Germinal center (tissue), 1 donor: ENCODE measurements at regions not wholly inside any gene's neighbourhood (a gene's known extent, or its start where the extent isn't known, plus 50 kb on each side); places are given as distances from the start of the nearest gene placed in this dataset.

Source experiments
- DNase-seq: peaks from one replicate; pipeline ENCODE4 v3.0.0; 2012; ENCODE audit warnings: mixed read lengths, low spot score

DNA sequence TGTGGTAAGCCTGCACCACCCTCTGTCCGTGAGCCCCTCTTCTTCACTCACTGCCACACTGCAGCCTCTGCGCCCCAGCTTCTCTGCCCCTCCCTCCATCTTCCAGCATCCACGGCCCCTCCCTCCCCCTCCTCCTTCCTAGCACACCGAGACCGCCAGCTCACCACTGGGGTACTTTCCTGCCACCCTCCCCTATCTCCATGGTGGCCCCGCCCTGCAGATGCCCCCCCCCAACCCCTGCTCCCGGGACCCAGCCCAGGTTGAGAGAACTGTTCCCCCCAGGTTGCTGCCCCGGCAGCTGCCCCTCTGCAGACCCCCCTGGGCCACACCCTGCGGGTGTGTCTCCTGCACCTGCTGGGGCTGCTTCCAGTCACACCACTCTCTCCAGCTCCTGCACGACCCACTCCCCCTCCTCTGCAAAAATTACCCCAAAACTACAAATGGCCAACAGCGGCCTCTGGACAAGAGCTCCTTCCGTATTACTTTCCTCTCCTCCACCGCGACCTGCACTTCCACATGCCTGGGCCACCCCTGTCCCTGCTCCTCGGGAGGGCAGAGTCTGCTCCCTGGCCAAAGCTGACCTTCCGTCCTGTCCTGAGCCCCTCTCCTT, 209.2 kb upstream of the PPP2R2D start:
- DNase-seq = no peak

DNA sequence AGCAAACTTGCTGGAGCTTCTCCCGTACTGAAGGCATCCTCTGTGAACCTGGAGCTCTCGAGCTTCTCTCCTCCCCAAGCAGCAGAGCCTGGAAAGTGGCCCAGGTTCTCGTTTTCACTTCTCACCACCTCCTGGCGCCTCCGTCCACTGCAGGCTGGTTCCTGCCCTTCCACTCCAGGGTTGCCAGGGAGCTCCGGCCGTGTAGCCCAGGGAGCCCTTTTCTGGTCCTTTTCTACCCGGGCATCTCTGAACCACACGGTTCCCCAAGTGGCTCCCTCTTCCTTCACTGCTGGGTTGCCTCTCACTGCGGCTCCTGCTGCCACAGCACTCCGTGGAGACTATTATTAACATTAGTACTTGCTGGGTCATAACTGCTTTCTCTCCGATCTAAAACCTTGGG, 208.6 kb upstream of the PPP2R2D start:
- no peak for DNase-seq

DNA sequence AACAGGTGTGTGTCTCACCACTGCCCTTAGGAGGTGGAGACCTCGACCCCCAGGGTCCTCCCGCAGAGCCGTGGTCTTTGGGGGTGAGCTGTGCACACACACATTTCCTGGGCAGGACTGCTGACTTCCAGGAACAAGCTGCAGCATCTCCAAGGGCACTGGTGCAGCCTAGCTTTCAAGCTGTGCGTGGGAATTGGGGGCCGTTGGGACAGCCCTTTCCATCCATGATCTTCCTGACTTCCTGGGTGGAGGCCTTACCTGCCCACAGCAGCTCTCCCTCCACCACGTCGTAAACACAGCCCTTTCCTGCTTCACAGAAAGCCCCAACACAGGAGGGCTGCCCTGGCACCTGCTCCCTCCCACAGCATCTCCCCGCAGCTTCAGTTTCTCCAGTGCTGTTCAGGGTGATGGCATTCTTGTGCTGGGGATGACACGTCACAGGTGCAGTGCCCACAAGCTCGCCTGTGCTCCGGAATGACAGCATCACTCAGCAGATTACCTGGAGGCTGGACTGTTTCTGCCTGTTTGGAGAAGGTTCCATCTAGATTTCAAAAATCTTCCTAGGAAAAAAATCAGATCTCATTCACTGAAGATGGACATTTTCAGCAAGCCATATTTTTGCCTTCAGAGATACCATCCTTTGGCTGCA, 208.0 kb upstream of the PPP2R2D start:
- no peak for DNase-seq

- no peak for DNase-seq
Observed at GRCh38 chr10:131693766-131694165, 207.0 kb upstream of the PPP2R2D start.

GRCh38 chr10:131694168-131694780, 206.5 kb upstream of the PPP2R2D start:
- DNase-seq = no peak

GRCh38 chr10:131694781-131695495, 205.9 kb upstream of the PPP2R2D start:
- DNase-seq = no peak

GRCh38 chr10:131695496-131696165, 205.2 kb upstream of the PPP2R2D start:
- DNase-seq = no peak

GRCh38 chr10:131697476-131698128, 203.2 kb upstream of the PPP2R2D start:
- DNase-seq = no peak

DNA sequence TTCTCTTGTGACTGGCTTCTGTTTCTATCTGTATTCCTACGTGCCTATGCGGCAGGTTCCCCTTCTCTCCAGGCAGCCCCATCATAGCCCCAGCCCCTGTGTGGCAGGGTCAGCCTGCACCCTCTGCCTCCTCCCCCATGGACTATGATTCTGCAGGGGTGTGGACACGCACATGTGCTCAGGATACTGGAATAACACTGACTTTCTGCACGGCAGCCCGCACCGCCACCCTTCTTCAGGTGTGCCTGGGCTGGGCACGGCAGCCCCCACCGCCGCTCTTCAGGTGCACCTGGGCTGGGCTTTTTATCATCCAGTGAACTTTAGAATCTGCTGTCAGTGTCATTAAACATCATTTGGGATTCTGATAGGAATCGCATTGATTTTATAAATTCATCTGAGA, 202.6 kb upstream of the PPP2R2D start:
- DNase-seq = no peak

- no peak for DNase-seq
Observed at GRCh38 chr10:131698986-131699385, 201.8 kb upstream of the PPP2R2D start.

DNA sequence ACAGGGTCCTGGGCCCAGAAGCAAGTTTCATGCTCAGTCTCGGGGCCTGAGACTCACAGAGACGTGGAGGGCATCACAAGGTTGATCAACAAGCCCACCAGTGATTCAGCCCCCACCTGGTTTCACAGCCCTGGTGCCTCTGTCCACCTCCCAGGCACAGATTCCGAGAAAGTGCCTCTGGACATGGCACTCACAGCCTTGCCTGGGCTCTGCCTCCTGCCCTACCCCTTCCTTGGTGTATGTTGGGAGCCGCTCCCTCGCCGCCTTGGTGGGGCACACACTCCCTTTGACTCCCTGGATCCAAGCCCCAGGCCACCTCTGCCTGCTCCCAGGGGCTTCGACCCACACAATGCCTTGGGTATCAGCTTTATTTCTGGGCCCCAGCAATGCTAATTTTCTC, 200.8 kb upstream of the PPP2R2D start:
- no peak for DNase-seq

DNA sequence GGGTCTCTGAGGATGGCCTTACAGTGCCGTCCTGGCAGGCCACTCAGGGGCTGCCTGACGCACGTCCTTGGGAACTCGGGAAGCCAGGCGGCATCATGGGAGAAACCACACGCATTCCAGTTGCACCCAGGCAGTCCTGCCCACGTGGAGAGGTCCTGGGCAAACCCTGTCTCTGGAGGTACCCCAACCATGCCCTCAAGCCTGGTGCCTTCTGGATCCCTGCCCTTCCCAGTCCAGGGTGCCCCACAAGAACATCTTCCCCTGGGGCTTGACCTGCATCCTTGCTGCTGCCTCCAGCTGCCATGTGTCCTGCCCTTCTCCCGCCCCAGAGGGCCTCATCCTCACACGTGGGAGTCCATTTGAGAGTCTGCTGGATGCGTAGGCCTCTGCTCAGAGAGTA, 200.3 kb upstream of the PPP2R2D start:
- no peak for DNase-seq

DNA sequence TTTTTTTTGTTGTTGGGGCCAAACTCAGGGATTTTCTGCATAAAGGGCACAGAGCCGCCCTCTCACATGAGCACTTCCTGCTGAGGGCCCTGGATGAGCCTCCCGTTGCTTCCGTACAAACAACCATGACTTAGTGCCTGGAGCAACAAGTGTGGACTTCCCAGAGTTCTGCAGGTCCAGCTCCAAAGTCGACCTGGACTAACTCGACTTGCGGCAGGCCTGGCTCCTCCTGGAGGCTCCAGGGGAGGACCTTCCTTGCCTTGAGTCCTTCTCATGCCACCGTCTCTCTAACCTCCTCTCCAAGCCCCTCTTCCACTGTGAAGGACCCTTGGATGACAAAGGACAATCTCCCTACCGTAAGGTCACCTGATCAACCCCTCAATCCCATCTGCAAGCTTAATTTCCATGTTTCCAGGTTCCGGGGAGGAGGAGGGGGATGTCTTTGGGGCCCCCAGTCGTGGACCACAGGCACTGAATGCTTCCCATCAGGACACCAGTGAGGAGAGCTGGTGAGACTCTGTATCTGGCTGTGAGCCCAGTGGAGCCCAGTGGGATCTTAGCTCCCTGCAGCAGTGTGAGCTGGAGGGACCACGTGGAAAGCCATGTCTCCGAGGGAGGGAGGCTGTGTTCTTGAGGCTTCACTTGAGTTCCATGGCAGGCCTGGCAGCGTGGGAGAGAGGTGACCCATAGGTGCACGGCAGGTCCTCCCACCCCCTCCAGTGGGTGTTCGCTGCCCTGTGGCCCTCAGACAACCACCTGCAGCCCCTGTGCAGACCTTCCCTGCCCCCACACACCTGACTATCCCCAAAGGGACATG, 199.5 kb upstream of the PPP2R2D start:
- DNase-seq = no peak

DNA sequence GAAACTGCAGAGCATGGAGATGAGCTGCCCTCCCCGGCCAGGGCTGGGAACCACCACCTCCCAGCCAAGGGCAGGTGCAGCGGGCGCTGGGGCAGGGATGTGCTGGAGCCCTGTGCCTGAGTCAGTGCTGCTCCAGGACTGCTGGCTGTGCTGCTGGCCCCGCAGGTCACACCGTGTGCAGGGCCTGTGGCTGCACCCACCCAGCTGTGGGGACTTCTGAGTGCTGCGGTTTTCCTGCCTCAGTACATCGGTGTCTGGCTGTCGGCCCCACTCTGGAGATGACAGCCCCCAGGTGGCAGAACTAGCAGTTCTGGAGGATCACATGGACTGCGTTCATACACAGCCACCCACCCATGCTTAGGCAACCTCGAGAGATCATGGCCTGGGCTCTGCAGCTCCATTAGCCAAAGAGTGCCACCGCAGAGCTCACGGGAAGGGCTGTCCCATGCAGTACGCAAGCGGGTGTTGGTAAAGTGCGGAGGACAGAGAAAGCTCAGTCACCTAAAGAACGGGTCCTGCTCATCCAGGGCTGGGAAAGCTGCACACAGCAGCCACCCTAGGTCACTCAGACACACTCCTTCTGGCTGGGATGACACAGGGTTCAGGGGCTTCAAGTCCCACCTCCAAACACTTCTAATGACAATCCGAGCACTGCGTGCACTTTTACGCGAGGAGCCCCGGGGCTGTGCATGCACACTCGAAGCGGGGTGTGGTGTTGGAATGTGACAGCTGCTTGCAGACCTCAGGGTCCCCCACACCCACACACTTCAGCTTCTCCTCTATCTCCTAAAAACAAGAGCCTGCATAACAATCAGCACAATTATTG, 198.1 kb upstream of the PPP2R2D start:
- DNase-seq = no peak

GRCh38 chr10:131703541-131703940, 197.3 kb upstream of the PPP2R2D start:
- DNase-seq = no peak

DNA sequence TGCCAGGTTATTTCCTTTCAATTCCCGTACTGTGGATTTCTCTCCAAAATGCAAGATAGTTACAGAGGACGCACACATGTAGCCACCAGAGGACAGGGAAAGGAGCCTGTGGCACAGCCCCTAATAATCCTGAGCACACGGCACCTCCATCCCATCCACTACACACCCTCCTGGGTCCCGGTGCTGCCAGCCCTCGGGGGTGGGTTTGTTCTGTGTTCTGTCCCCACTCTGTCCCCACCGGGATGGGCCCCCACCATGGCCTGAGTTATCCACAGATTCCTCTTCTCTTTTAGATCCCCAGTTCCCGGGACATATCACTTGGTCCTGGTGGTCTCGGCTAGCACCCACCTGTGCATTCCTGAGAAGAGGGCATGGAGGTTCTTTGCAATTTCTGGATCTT, 196.9 kb upstream of the PPP2R2D start:
- DNase-seq = no peak

DNA sequence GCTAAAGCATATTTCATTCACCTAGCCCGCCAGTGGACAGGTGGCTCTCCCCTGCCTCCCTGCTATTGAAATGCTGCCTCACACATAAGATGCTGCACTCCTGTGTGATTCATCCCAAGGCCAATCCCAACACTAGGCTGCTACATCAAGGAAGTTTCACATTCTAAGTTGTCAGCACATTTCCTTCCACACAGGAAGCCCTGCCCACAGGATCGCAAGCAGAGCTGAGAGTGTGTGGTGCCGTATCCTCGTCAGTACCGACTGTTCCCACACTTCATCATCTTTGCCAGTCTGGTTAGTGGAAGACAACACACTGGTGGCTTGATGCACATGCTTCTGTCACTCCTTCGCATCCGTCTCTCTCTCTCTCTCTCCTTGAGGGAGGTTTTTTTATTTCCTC, 194.3 kb upstream of the PPP2R2D start:
- no peak for DNase-seq

- no peak for DNase-seq
Observed at GRCh38 chr10:131706952-131707351, 193.9 kb upstream of the PPP2R2D start.

GRCh38 chr10:131708225-131708880, 192.5 kb upstream of the PPP2R2D start:
- DNase-seq = no peak
